Stomach (tissue), 8 donors: ENCODE measurements at regions not wholly inside any gene's neighbourhood (a gene's known extent, or its start where the extent isn't known, plus 50 kb on each side); places are given as distances from the start of the nearest gene placed in this dataset.
A peak's percentile ranks its signal among the peaks of the same experiment; 100 is the strongest.

Experiments
- DNase-seq, 2 donors: peaks; one replicate each; pipeline versions ENCODE4 v3.0.0 to v3.0.0-alpha.2; 2013 to 2019
- H3K27ac ChIP-seq, 5 donors: fragments of 200-600 bp in 4 of 5; sonication (generic) in 4 of 5; one replicate each; pipeline ENCODE4 v1.5.1; 2013 to 2019; ENCODE audit warnings: mild to moderate bottlenecking in 1 of 5, moderate library complexity in 1 of 5
- H3K27me3 ChIP-seq, 3 donors: fragments of 200-600 bp; sonication (generic); one replicate each; pipeline ENCODE4 v1.5.1; 2017 to 2019; ENCODE audit warnings: mixed run types in 1 of 3
- H3K36me3 ChIP-seq, 4 donors: fragments of 200-600 bp; sonication (generic); 1 replicate in 3 of 4; 2 replicates in 1 of 4; pipeline ENCODE4 v1.5.1; 2016 to 2019
- H3K4me1 ChIP-seq, 4 donors: fragments of 200-600 bp; sonication (generic); one replicate each; pipeline ENCODE4 v1.5.1; 2016 to 2019
- H3K4me3 ChIP-seq, 4 donors: fragments of 200-600 bp; sonication (generic) in 3 of 4; one replicate each; pipeline ENCODE4 v1.5.1; 2016 to 2019; ENCODE audit warnings: mild to moderate bottlenecking in 1 of 4
- H3K9me3 ChIP-seq, 4 donors: fragments of 200-600 bp; sonication (generic); one replicate each; pipeline ENCODE4 v1.5.1; 2016 to 2019
- CTCF ChIP-seq, 7 experiments: fragments of 450-650 bp in 4 of 7; fragments of 200-600 bp in 3 of 7; sonication (generic) in 3 of 7; IDR thresholded peaks; one replicate each; pipeline ENCODE4 v1.5.1; 2016 to 2019; ENCODE audit warnings: antibody characterized with exemption in 7 of 7, control low read depth in 2 of 7, mild to moderate bottlenecking in 1 of 7
- EP300 ChIP-seq: sonication (generic); formaldehyde crosslinking; IDR thresholded peaks from one replicate; pipeline ENCODE4 v1.6.1; 2017; ENCODE audit warnings: antibody characterized with exemption
- POLR2A ChIP-seq, 4 donors: fragments of 450-650 bp; IDR thresholded peaks; one replicate each; pipeline ENCODE4 v1.6.1; 2016; ENCODE audit warnings: antibody characterized with exemption in 4 of 4, control low read depth in 2 of 4, mild to moderate bottlenecking in 1 of 4, moderate library complexity in 1 of 4
- POLR2AphosphoS5 ChIP-seq, 3 donors: sonication (generic); formaldehyde crosslinking; IDR thresholded peaks; one replicate each; pipeline ENCODE4 v1.6.1; 2016; ENCODE audit warnings: antibody characterized with exemption in 3 of 3
- WGBS, 5 donors: extraction: QIAGEN DNeasy Blood & Tissue Kit in 3 of 5; methylation state at CpG; one replicate each; pipeline versions ENCODE4 v1.1.5 to v1.1.7; 2013 to 2018; 5-methylcytosine and 5-hydroxymethylcytosine counted together
- intact Hi-C: fragments of 100-400 bp; cut with DNase I; formaldehyde crosslinking; loops from one replicate; pipeline ENCODE4 v1.15.1; 2023; ENCODE audit warnings: low total_unique reads
- donor health status: healthy with polysubstance abuse.
- donor health status: Bipolar disorder and iron deficiency.
- donor health status: healthy.

GRCh38 chr5:53819482-53819881 lies 259.0 kb downstream of the NDUFS4 start:
- H3K27me3 ChIP-seq = no peaks in the 10 kb centered on the region
- no peak overlapping the region for H3K27ac ChIP-seq
- H3K4me1 ChIP-seq = no peaks in the 10 kb centered on the region
- H3K9me3 ChIP-seq = no peaks in the 10 kb centered on the region
- intact Hi-C loops = no loop called here
- TF ChIP-seq CTCF (IDR thresholded peaks at IDR 0.05) = no peak
- no peak for TF ChIP-seq EP300
- no peak for TF ChIP-seq POLR2A (IDR thresholded peaks at IDR 0.05)
- no peak for TF ChIP-seq POLR2AphosphoS5 (IDR thresholded peaks at IDR 0.05)
- H3K36me3 ChIP-seq = no peaks in the 10 kb centered on the region
- no peak for DNase-seq
- 76 to 96% (median 89%) methylated on average over 8 of the region's 8 CpGs for WGBS, 5 donors
- no peak overlapping the region for H3K4me3 ChIP-seq

GRCh38 chr5:53820119-53820801 lies 259.8 kb downstream of the NDUFS4 start:
- no peaks in the 10 kb centered on the region for H3K36me3 ChIP-seq
- no peaks in the 10 kb centered on the region for H3K27me3 ChIP-seq
- WGBS, 5 donors = 55 to 89% (median 81%) methylated on average over 2 of the region's 2 CpGs
- H3K27ac ChIP-seq = no peak overlapping the region
- intact Hi-C loops = no loop called here
- H3K9me3 ChIP-seq = no peaks in the 10 kb centered on the region
- no peaks in the 10 kb centered on the region for H3K4me1 ChIP-seq
- TF ChIP-seq POLR2AphosphoS5 (IDR thresholded peaks at IDR 0.05) (no peak), POLR2A (IDR thresholded peaks at IDR 0.05) (no peak), EP300 (no peak), CTCF (IDR thresholded peaks at IDR 0.05) (no peak)
- peak in 1 of 2 donors; percentile 24 for DNase-seq
- H3K4me3 ChIP-seq = no peak overlapping the region

GRCh38 chr5:53820802-53821171 lies 260.3 kb downstream of the NDUFS4 start:
- WGBS, 5 donors = 88 to 93% (median 89%) methylated on average over 3 of the region's 3 CpGs
- DNase-seq = no peak
- Histone ChIP-seq H3K4me1 (no peaks in the 10 kb centered on the region), H3K27me3 (no peaks in the 10 kb centered on the region), H3K36me3 (no peaks in the 10 kb centered on the region), H3K4me3 (no peak overlapping the region), H3K27ac (no peak overlapping the region), H3K9me3 (no peaks in the 10 kb centered on the region)
- intact Hi-C loops = no loop called here
- TF ChIP-seq POLR2AphosphoS5 (IDR thresholded peaks at IDR 0.05) (no peak), POLR2A (IDR thresholded peaks at IDR 0.05) (no peak), EP300 (no peak), CTCF (IDR thresholded peaks at IDR 0.05) (no peak)

GRCh38 chr5:53825016-53825415 lies 264.6 kb downstream of the NDUFS4 start:
- Histone ChIP-seq H3K9me3 (no peaks in the 10 kb centered on the region), H3K36me3 (no peaks in the 10 kb centered on the region), H3K27me3 (no peaks in the 10 kb centered on the region), H3K27ac (no peak overlapping the region), H3K4me3 (no peak overlapping the region), H3K4me1 (no peaks in the 10 kb centered on the region)
- no peak for TF ChIP-seq POLR2AphosphoS5 (IDR thresholded peaks at IDR 0.05)
- WGBS, 5 donors = 89 to 92% (median 91%) methylated on average over 5 of the region's 5 CpGs
- intact Hi-C loops = no loop called here
- no peak for DNase-seq

GRCh38 chr5:53825926-53826325 lies 265.5 kb downstream of the NDUFS4 start:
- WGBS, 5 donors = 88 to 95% (median 91%) methylated on average over 2 of the region's 2 CpGs
- no peaks in the 10 kb centered on the region for H3K4me1 ChIP-seq

More at GRCh38 chr5:53825926-53826325, 265.5 kb downstream of the NDUFS4 start:
- Histone ChIP-seq H3K9me3 (peaks cover 0 to 5% (median under 1%) of the 10 kb centered on the region in 4 donors), H3K36me3 (no peaks in the 10 kb centered on the region), H3K27ac (no peak overlapping the region), H3K27me3 (no peaks in the 10 kb centered on the region), H3K4me3 (no peak overlapping the region)
- intact Hi-C loops = no loop called here
- no peak for TF ChIP-seq EP300
- TF ChIP-seq POLR2A (IDR thresholded peaks at IDR 0.05) = no peak
- no peak for TF ChIP-seq POLR2AphosphoS5 (IDR thresholded peaks at IDR 0.05)
- no peak for TF ChIP-seq CTCF (IDR thresholded peaks at IDR 0.05)
- DNase-seq = no peak
